DMS53 (cell line): ENCODE measurements at regions not wholly inside any gene's neighbourhood (a gene's known extent, or its start where the extent isn't known, plus 50 kb on each side); places are given as distances from the start of the nearest gene placed in this dataset.
"Not testable (repeated sequence)": the region's sequence is repeated elsewhere in the genome, so short reads cannot be mapped to it uniquely, and the experiment has no call there.

ENCODE experiments used
- DNase-seq: peaks from one replicate; lab custom pipeline; 2025; lab: John Stamatoyannopoulos, UW

DNA sequence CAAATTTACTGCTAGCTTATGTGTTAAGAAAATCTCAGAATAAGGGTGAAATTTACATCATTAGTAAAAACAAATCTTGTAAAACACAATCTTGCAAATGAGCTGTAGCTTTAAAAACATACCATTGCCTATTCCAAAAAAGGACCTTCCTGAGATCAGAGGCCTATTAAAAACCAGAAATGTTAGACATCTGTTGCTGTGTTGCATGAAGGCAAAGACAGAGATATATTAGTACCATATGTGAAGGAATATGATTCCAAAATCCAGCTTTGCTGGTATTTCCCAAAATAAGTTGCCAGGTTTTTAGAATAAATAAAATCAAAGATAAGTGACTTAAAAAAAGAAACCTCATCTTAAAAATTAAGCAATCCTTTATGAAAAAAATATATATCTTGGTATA lies 504.1 kb upstream of the CDIN1 start:
- no peak for DNase-seq

DNA sequence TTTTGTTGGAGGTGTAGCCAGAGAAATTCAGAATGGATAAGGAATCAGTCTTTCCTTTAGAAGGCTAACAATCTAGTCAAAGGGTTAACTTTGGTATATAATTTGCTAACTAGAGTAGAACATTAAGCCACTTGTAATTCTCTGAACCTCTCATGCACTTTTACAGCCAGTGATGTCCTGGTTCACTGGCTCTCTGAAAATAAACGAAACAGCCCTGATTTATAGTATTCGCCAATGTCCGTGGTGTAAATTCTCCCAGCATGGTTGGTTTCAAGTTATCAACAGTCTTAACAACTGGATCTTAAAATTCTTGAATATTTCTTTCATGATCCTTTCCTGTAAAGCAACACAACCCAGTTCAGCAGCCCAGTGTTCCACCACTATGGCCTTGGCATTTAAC lies 500.4 kb upstream of the CDIN1 start:
- no peak for DNase-seq

DNA sequence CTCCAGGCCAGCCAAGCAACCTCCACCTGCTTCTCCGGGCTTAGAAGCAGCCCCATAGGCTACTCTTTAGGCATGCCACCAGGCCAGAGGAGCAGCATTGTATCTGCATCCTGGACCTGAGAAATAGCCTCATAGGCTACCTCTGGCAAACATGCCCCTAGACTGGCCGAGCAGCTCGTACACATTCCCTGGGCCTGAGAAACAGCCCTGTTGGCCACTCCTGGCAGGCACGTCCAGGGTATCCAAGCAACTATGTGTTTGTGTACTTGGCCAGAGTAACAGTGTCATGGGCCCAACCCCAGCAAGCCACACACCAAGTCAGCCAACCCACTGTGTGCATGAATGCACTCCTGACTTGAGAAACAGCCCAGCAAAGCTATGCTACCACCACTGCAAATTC lies 498.7 kb upstream of the CDIN1 start:
- DNase-seq = no peak

DNA sequence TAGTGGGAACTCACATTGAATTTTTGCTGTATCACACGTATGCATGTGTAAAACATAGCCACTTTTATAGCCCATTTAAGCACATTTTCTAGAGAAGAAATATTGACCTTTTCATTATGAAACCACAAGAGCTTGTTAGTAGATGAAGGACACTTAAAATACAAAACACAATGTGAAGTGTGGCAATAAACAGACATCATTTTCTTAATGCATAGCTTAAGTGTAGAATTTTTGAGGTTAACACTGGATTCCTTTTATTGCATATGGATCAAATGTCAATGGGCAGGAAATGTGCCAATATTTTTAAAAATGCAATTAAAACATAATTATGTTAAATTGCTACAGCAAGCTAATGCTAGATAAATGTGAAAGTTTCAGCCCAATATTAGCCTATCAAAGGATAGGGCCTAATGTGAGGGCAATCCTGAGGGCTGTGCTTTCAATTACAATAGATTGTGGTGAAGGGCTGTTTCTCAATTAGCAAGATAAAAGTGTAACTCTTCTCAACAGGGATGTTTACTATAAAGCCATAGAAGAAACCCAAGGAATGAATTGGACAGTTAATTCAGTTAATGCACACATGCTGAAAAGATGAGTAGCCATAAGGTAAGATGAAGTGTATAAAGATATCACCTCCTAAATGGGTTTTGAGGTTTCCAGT lies 489.0 kb upstream of the CDIN1 start:
- peak; percentile 1 for DNase-seq

DNA sequence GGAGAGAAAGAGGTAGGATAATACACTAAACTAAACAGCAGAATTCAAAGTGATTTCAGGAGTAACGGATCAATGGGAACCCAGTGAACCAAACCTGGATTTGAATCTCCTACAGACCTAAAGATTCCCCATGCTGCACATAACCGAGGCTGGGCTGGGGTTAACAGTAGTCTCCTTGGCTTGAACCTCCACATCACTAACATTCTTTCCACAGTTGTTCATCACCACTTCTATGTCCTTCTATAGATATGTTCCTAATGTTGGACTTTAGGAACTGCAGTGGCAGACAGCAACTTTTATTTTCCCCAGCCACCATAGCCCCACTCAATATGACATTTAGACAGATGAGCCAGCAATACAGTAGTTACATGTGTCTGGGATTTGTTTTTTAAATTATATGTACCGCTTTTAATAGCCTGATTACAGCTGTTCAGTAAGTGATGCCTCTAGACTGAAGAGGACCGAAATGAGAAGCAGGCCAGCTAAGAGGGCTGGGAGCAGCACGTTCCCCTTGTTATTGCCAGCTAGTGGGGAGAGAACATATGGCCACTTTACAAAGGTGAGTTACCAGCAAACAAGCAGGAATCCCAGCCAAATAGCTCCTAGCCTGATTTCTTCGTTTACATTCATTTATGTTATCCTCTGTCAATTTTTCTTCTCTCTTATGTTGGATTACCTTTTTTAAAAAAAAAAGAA lies 472.6 kb upstream of the CDIN1 start:
- DNase-seq = no peak

GRCh38 chr15:36108541-36108940 lies 470.9 kb upstream of the CDIN1 start:
- DNase-seq = no peak

DNA sequence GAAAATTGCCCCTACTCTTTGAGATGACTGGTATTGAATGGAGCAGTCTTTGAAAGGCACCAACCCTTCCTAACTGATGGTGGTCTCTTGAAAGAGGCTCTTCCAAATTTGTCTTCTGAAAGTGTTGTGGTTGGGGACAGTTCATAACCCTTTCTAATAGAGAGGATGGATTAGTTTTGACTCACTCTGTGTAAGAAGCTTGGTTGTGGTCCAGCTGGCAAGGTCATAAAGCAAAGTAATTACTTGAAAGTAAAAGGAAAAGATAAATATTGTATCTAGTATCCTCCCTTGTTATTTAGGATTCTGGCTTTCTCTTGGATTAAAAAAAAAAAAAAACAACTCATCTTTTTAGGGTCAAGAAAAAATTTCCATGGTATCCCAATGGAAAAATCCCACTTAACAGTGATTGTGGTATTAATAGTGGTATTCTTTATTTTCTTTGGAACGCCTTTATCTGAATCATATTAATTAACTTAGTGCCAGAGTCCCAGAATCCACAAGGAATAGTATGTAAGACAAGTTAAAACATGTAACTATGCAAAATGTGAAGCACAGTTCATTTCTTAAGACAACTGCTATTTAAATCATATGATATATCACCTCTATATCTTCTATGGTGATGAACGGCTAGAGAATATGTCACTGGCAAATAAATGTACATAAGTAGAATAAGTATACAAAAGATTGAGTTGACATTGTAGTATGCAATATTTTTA lies 469.3 kb upstream of the CDIN1 start:
- DNase-seq = no peak

DNA sequence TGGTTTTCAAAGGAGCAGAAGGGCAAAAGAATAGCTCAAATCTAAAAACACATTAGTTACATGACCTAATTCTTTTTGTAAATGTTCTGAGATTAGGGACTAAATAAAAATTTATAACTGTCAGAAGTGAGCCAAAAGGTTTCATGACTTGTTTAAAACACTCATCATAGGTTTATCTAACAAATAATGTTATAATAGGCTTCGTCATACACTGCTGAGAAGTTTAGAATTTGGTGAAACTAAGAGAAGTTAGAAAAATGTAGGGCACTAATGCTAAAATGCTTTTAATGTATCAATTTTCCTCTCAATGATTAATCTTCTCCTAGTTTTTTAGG lies 468.8 kb upstream of the CDIN1 start:
- DNase-seq = no peak

- DNase-seq = peak; percentile 73
These were observed 462.1 kb upstream of the CDIN1 start for GRCh38 chr15:36117296-36117787.

- DNase-seq = peak; percentile 40
These were observed 453.2 kb upstream of the CDIN1 start for GRCh38 chr15:36126194-36126593.

- no peak for DNase-seq
These were observed 448.6 kb upstream of the CDIN1 start for GRCh38 chr15:36130641-36131310.

GRCh38 chr15:36133742-36134141 lies 445.7 kb upstream of the CDIN1 start:
- no peak for DNase-seq

GRCh38 chr15:36136049-36136448 lies 443.4 kb upstream of the CDIN1 start:
- peak; percentile 9 for DNase-seq

GRCh38 chr15:36152936-36153335 lies 426.5 kb upstream of the CDIN1 start:
- no peak for DNase-seq

DNA sequence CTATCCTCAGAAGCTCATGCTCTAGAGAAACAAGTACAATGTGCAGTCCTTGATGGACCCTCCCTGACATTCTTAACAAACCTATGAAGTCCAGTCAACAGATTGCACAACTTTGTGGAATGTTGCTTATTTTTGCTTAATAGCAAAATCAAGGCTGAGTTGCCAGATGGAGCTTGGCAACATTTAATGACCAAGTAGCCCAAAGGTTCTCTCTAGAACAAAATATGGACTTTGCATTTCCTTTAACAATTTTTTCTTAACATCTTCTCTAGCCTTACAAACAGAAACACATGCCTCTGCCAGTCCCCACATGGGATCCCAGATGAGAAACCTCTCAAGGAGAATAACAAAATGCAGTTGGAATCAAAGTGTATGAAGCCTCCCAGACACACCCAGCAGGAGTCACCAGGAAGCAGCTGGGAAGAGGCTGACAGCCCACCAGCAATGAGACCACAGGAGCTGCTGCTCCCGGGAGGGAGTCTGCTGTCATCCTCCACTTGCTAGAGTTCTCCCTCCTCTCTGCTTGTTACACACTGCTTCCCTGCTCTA lies 422.5 kb upstream of the CDIN1 start:
- no peak for DNase-seq

GRCh38 chr15:36160351-36160750 lies 419.1 kb upstream of the CDIN1 start:
- peak; percentile 51 for DNase-seq

- DNase-seq = no peak
These were observed 418.3 kb upstream of the CDIN1 start for GRCh38 chr15:36161108-36161507.

- no peak for DNase-seq
These were observed 417.6 kb upstream of the CDIN1 start for GRCh38 chr15:36161771-36162212.

DNA sequence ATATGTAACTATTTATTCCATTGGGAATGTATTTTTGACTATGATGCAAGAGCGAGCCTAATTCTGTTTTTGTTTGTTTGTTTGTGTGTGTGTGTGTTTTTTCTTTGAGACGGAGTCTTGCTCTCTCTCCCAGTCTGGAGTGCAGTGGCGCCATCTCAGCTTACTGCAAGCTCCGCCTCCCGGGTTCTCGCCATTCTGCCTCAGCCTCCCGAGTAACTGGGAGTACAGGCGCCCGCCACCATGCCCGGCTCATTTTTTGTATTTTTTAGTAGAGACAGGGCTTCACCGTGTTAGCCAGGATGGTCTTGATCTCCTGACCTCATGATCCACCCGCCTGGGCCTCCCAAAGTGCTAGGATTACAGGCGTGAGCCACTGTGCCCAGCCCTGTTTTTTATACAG lies 415.4 kb upstream of the CDIN1 start:
- DNase-seq = not testable (repeated sequence)

- no peak for DNase-seq
These were observed 406.5 kb upstream of the CDIN1 start for GRCh38 chr15:36172955-36173354.

DNA sequence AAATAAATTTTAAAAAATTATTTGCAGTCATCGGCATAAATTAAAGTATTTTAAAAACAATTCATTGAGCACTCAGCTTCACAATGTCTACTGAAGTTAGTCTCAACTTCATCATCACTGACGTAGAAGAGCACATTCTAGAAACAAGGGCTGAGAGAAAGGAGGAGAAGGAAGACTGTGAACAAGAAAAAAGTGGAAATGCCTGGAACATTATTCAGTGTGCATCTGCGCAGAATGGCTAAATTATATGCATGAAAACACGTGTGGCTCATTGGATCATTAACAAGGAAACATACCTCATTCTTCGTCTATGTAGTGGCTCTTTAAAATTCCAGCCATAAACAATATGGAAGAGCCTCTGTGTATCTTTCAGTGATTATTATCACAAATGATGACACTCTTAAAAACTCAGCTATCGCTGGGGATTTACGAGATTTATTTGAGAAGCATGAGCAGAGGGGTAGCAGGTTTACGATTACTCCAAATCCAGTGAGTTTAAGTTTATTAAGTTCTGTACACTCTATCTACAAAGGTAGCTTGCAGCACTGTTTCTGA lies 404.2 kb upstream of the CDIN1 start:
- DNase-seq = no peak

DNA sequence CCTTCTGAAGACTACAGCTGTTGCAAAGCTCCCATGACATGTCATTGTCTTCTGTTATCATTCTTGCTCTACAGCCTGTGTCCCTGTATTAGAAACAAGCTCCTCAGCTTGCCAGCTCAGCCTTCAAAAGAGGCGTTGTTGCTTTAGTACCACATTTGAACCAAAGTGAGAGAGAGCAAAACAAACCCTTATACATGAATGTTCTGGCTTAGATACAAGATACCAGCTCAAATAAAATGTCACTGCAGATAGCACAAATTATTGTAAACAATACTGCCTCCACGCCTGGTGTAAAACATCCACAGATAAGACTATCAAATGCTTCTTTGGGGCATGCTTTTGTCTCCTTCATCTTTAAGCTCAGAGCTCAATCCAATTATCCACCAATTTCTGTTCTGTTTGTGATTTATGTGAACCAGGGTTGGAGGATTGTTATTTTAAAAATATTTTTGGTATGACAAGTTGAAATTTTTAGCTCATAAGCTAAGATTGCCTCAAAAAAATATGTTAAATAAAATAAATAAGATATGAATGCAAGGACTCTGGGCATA lies 403.6 kb upstream of the CDIN1 start:
- DNase-seq = no peak
